SU-DHL-6 (cell line): ENCODE measurements at regions not wholly inside any gene's neighbourhood (a gene's known extent, or its start where the extent isn't known, plus 50 kb on each side); places are given as distances from the start of the nearest gene placed in this dataset.

Experiments
- EZH2phosphoT487 ChIP-seq: fragments of 200-600 bp; sonication (generic), shearing (Covaris generic); conservative IDR thresholded peaks from 2 replicates; pipeline ENCODE4 v1.6.1; 2018; ENCODE audit warnings: mild to moderate bottlenecking, antibody characterized with exemption, low read length, moderate library complexity, mixed read lengths
- TF ChIP-seq, protein P1 (sequence below): fragments of 200-600 bp; sonication (generic); IDR thresholded peaks from one replicate; pipeline ENCODE4 v1.5.1; 2017; ENCODE audit warnings: antibody characterized with exemption, mild to moderate bottlenecking, low read length, moderate library complexity; ENCODE audit not compliant: insufficient read depth, poor library complexity, severe bottlenecking

GRCh38 chr19:28500982-28501630 lies 711.8 kb downstream of the UQCRFS1 start:
- TF ChIP-seq, protein P1, sequence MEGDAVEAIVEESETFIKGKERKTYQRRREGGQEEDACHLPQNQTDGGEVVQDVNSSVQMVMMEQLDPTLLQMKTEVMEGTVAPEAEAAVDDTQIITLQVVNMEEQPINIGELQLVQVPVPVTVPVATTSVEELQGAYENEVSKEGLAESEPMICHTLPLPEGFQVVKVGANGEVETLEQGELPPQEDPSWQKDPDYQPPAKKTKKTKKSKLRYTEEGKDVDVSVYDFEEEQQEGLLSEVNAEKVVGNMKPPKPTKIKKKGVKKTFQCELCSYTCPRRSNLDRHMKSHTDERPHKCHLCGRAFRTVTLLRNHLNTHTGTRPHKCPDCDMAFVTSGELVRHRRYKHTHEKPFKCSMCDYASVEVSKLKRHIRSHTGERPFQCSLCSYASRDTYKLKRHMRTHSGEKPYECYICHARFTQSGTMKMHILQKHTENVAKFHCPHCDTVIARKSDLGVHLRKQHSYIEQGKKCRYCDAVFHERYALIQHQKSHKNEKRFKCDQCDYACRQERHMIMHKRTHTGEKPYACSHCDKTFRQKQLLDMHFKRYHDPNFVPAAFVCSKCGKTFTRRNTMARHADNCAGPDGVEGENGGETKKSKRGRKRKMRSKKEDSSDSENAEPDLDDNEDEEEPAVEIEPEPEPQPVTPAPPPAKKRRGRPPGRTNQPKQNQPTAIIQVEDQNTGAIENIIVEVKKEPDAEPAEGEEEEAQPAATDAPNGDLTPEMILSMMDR = no peak
- TF ChIP-seq EZH2phosphoT487 = no peak
